ENCODE measurements at regions not wholly inside any gene's neighbourhood (a gene's known extent, or its start where the extent isn't known, plus 50 kb on each side); places are given as distances from the start of the nearest gene placed in this dataset.

GRCh38 chr9:17894501-17895160 lies 315.8 kb downstream of the SH3GL2 start:
- DNase-seq (ENCODE audit: low spot score) = no peak

GRCh38 chr9:17900606-17901005 lies 321.7 kb downstream of the SH3GL2 start:
- DNase-seq (ENCODE audit: low spot score) = no peak

GRCh38 chr9:17905366-17905765 lies 326.5 kb downstream of the SH3GL2 start:
- no peak for DNase-seq (ENCODE audit: low spot score)

- no peak for DNase-seq (ENCODE audit: low spot score)
Measured at GRCh38 chr9:17905781-17906175, 326.9 kb downstream of the SH3GL2 start.

GRCh38 chr9:17906176-17906840 lies 327.4 kb downstream of the SH3GL2 start:
- DNase-seq (ENCODE audit: low spot score) = peak; percentile 20

- DNase-seq (ENCODE audit: low spot score) = peak; percentile 7
Measured at GRCh38 chr9:17906841-17907778, 328.2 kb downstream of the SH3GL2 start.

GRCh38 chr9:17907779-17908508 lies 329.1 kb downstream of the SH3GL2 start:
- DNase-seq (ENCODE audit: low spot score) = no peak

GRCh38 chr9:17926246-17926645 lies 347.4 kb downstream of the SH3GL2 start:
- peak; percentile 3 for DNase-seq (ENCODE audit: low spot score)

GRCh38 chr9:17927616-17928015 lies 348.8 kb downstream of the SH3GL2 start:
- no peak for DNase-seq (ENCODE audit: low spot score)

- no peak for DNase-seq (ENCODE audit: low spot score)
Measured at GRCh38 chr9:17928228-17928627, 349.4 kb downstream of the SH3GL2 start.

- no peak for DNase-seq (ENCODE audit: low spot score)
Measured at GRCh38 chr9:17928768-17929167, 349.9 kb downstream of the SH3GL2 start.

- no peak for DNase-seq (ENCODE audit: low spot score)
Measured at GRCh38 chr9:17929506-17929905, 350.6 kb downstream of the SH3GL2 start.

- no peak for DNase-seq (ENCODE audit: low spot score)
Measured at GRCh38 chr9:17930071-17930470, 351.2 kb downstream of the SH3GL2 start.

GRCh38 chr9:17936365-17936764 lies 357.5 kb downstream of the SH3GL2 start:
- no peak for DNase-seq (ENCODE audit: low spot score)

GRCh38 chr9:17938035-17938655 lies 359.3 kb downstream of the SH3GL2 start:
- DNase-seq (ENCODE audit: low spot score) = no peak

GRCh38 chr9:17942498-17942897 lies 363.6 kb downstream of the SH3GL2 start:
- DNase-seq (ENCODE audit: low spot score) = no peak

GRCh38 chr9:17955409-17955808 lies 376.5 kb downstream of the SH3GL2 start:
- DNase-seq (ENCODE audit: low spot score) = no peak

- DNase-seq (ENCODE audit: low spot score) = no peak
Measured at GRCh38 chr9:17958363-17958762, 379.5 kb downstream of the SH3GL2 start.

GRCh38 chr9:17962747-17963146 lies 383.9 kb downstream of the SH3GL2 start:
- no peak for DNase-seq (ENCODE audit: low spot score)

- DNase-seq (ENCODE audit: low spot score) = no peak
Measured at GRCh38 chr9:17963498-17963897, 384.6 kb downstream of the SH3GL2 start.

- no peak for DNase-seq (ENCODE audit: low spot score)
Measured at GRCh38 chr9:17967731-17968130, 388.9 kb downstream of the SH3GL2 start.

GRCh38 chr9:17969232-17969631 lies 390.4 kb downstream of the SH3GL2 start:
- DNase-seq (ENCODE audit: low spot score) = no peak

Data from GM03348 (cell line).